ENCODE measurements at regions not wholly inside any gene's neighbourhood (a gene's known extent, or its start where the extent isn't known, plus 50 kb on each side); places are given as distances from the start of the nearest gene placed in this dataset.

DNA sequence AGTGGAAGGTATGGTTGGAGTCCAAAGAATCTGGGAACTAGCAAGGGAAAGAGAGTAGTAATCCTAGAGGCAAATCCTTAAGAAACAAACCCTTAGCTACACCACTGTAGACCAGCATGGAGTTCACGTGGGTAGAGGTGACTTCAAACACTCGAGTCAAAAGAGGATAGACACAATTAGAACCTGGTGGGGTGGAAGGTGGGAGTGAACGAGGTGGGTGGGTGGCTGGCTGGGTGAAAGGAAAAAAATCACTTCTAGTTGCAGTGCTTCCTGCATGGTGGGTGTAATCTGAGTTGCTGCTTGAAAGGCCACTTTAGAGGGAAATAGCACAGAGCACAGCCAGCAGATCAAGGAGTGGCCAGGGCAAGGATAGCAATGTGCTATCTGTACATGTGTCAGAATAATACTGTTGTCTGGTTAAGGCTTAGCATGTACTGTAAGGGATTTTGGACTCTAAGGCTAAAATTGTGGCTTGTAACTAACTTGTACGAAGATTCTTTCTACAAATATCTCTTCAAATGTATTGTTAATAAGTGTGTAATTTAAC, 356.2 kb downstream of the GRIA2 start:
- Mint-ChIP-seq H3K27me3 (no peaks in the 10 kb centered on the region), H3K4me3 (no peak overlapping the region), H3K36me3 (no peaks in the 10 kb centered on the region), H3K27ac (no peak overlapping the region), H3K4me1 (no peaks in the 10 kb centered on the region), H3K9me3 (peaks cover 0 to 18% (median 4%) of the 10 kb centered on the region in 7 donors)
- ATAC-seq (ENCODE audit: low read depth in 2 of 2) = no peak
- H3K4me1 ChIP-seq (ENCODE audit: control insufficient read depth, insufficient read depth, low read length, poor library complexity, severe bottlenecking) = no peaks in the 10 kb centered on the region
- no peak for DNase-seq
- H3K27me3 ChIP-seq (ENCODE audit: control insufficient read depth, insufficient read depth, low read length) = no peaks in the 10 kb centered on the region
- H3K4me3 ChIP-seq (ENCODE audit: low read depth, low read length) = no peak overlapping the region
- H3K36me3 ChIP-seq (ENCODE audit: control insufficient read depth, insufficient read depth, low read length) = no peaks in the 10 kb centered on the region
- no peak overlapping the region for H3K27ac ChIP-seq (ENCODE audit: insufficient read depth, low read length, poor library complexity, severe bottlenecking)
- H3K9me3 ChIP-seq (ENCODE audit: control insufficient read depth in 2 of 2, low read length in 2 of 2) = no peaks in the 10 kb centered on the region

DNA sequence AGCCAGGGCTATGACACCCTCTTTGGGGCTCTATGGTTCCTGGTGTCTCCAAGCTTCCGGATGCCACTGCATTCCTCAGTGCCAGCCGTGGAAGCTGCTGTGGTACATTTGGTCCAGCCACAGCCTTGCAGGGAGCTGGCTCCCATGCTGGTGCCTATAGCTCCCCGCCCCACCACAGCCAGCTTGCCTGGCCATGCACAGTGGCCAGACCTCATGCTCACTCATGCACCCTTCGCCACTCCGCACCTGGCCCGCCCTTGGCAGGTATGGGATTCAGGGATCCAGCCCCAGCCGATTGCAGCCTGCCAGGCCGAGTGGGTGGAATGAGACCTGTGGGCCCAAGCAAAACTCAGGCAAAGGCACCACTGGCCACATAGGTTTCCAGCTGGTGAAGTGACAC, 354.8 kb downstream of the GRIA2 start:
- DNase-seq (no peak), ATAC-seq (ENCODE audit: low read depth in 2 of 2) (no peak)
- no peak overlapping the region for H3K27ac ChIP-seq (ENCODE audit: insufficient read depth, low read length, poor library complexity, severe bottlenecking)
- Mint-ChIP-seq H3K27ac (no peak overlapping the region), H3K4me1 (no peaks in the 10 kb centered on the region), H3K27me3 (no peaks in the 10 kb centered on the region), H3K9me3 (peaks cover 1 to 11% (median 3%) of the 10 kb centered on the region in 7 donors), H3K4me3 (no peak overlapping the region), H3K36me3 (no peaks in the 10 kb centered on the region)
- H3K27me3 ChIP-seq (ENCODE audit: control insufficient read depth, insufficient read depth, low read length) = no peaks in the 10 kb centered on the region
- H3K4me3 ChIP-seq (ENCODE audit: low read depth, low read length) = no peak overlapping the region
- H3K9me3 ChIP-seq (ENCODE audit: control insufficient read depth in 2 of 2, low read length in 2 of 2) = no peaks in the 10 kb centered on the region
- no peaks in the 10 kb centered on the region for H3K4me1 ChIP-seq (ENCODE audit: control insufficient read depth, insufficient read depth, low read length, poor library complexity, severe bottlenecking)
- H3K36me3 ChIP-seq (ENCODE audit: control insufficient read depth, insufficient read depth, low read length) = no peaks in the 10 kb centered on the region

DNA sequence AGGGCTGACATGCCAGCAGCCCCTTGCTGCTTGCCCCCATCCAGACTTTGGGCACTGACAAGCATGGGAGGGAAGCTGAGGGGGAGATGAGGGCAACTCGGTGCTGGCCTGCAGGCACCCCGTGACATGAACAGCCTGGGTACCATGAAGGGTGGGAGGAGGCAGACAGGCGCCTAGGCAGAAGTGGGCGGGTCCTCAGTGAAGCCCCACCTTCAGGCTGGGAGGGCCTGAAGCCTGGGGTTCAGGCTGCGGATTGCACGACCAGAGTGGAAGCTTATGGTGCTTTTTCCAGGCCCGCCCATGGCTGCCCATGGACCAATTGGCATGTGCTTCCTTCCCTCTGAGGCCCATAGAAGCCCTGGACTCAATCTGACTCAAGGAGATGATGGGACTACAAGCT, 354.1 kb downstream of the GRIA2 start:
- no peak overlapping the region for H3K4me3 ChIP-seq (ENCODE audit: low read depth, low read length)
- no peaks in the 10 kb centered on the region for H3K9me3 ChIP-seq (ENCODE audit: control insufficient read depth in 2 of 2, low read length in 2 of 2)
- no peaks in the 10 kb centered on the region for H3K4me1 ChIP-seq (ENCODE audit: control insufficient read depth, insufficient read depth, low read length, poor library complexity, severe bottlenecking)
- H3K27ac ChIP-seq (ENCODE audit: insufficient read depth, low read length, poor library complexity, severe bottlenecking) = no peak overlapping the region
- no peaks in the 10 kb centered on the region for H3K27me3 ChIP-seq (ENCODE audit: control insufficient read depth, insufficient read depth, low read length)
- Mint-ChIP-seq H3K36me3 (no peaks in the 10 kb centered on the region), H3K27ac (no peak overlapping the region), H3K27me3 (no peaks in the 10 kb centered on the region), H3K4me1 (no peaks in the 10 kb centered on the region), H3K9me3 (peaks cover 1 to 6% (median 3%) of the 10 kb centered on the region in 7 donors), H3K4me3 (no peak overlapping the region)
- no peaks in the 10 kb centered on the region for H3K36me3 ChIP-seq (ENCODE audit: control insufficient read depth, insufficient read depth, low read length)
- ATAC-seq (ENCODE audit: low read depth in 2 of 2) (no peak), DNase-seq (no peak)

DNA sequence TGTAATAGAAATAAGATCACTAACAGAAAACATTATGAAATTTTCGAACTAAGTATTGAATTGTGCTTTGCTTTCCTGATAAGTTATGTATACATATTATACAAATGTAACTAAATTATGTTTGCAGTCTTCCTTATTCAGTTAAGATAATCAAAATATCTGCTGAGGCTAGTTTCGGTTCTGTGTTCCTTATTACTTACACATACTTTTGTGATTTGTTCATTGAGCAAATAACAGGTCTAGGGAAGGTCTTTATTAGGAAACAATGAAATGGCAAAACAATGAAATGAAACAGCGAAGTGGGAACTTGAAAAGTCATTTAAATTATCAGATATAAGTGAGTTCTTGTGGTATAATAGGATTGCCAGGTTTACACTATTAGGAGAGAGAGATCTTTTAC, 352.4 kb downstream of the GRIA2 start:
- no peak for DNase-seq
- Histone ChIP-seq H3K4me3 (ENCODE audit: low read depth, low read length) (no peak overlapping the region), H3K9me3 (ENCODE audit: control insufficient read depth in 2 of 2, low read length in 2 of 2) (no peaks in the 10 kb centered on the region), H3K36me3 (ENCODE audit: control insufficient read depth, insufficient read depth, low read length) (no peaks in the 10 kb centered on the region), H3K27me3 (ENCODE audit: control insufficient read depth, insufficient read depth, low read length) (no peaks in the 10 kb centered on the region), H3K4me1 (ENCODE audit: control insufficient read depth, insufficient read depth, low read length, poor library complexity, severe bottlenecking) (no peaks in the 10 kb centered on the region), H3K27ac (ENCODE audit: insufficient read depth, low read length, poor library complexity, severe bottlenecking) (no peak overlapping the region)
- no peaks in the 10 kb centered on the region for H3K36me3 Mint-ChIP-seq
- no peak overlapping the region for H3K4me3 Mint-ChIP-seq
- no peak overlapping the region for H3K27ac Mint-ChIP-seq
- peaks cover 1 to 6% (median 3%) of the 10 kb centered on the region in 7 donors for H3K9me3 Mint-ChIP-seq
- ATAC-seq (ENCODE audit: low read depth in 2 of 2) = no peak
- no peaks in the 10 kb centered on the region for H3K4me1 Mint-ChIP-seq
- H3K27me3 Mint-ChIP-seq = no peaks in the 10 kb centered on the region

DNA sequence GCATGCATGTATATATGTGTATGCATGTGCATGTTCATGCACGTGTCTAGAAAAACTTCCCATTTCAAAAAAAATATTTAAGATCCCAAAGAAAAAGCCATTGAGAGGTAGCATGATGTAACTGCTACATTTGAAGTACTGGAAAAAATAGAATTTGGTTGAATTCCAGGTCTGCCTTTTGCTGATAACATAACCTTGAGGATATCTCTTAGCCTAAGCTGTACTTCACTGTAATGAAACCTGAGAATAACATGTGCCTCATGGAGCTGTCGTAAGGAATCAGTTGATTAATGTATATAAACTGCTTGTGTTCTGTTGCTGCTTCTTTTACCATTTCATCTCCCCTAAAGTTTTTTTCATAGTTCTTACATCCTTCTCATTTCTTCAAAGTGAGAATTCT, 351.8 kb downstream of the GRIA2 start:
- Mint-ChIP-seq H3K4me3 (no peak overlapping the region), H3K27ac (no peak overlapping the region), H3K4me1 (no peaks in the 10 kb centered on the region), H3K36me3 (no peaks in the 10 kb centered on the region), H3K27me3 (no peaks in the 10 kb centered on the region), H3K9me3 (peaks cover 1 to 7% (median 3%) of the 10 kb centered on the region in 7 donors)
- ATAC-seq (ENCODE audit: low read depth in 2 of 2) (no peak), DNase-seq (no peak)
- Histone ChIP-seq H3K4me3 (ENCODE audit: low read depth, low read length) (no peak overlapping the region), H3K27me3 (ENCODE audit: control insufficient read depth, insufficient read depth, low read length) (no peaks in the 10 kb centered on the region), H3K4me1 (ENCODE audit: control insufficient read depth, insufficient read depth, low read length, poor library complexity, severe bottlenecking) (no peaks in the 10 kb centered on the region), H3K27ac (ENCODE audit: insufficient read depth, low read length, poor library complexity, severe bottlenecking) (no peak overlapping the region), H3K9me3 (ENCODE audit: control insufficient read depth in 2 of 2, low read length in 2 of 2) (no peaks in the 10 kb centered on the region), H3K36me3 (ENCODE audit: control insufficient read depth, insufficient read depth, low read length) (no peaks in the 10 kb centered on the region)

DNA sequence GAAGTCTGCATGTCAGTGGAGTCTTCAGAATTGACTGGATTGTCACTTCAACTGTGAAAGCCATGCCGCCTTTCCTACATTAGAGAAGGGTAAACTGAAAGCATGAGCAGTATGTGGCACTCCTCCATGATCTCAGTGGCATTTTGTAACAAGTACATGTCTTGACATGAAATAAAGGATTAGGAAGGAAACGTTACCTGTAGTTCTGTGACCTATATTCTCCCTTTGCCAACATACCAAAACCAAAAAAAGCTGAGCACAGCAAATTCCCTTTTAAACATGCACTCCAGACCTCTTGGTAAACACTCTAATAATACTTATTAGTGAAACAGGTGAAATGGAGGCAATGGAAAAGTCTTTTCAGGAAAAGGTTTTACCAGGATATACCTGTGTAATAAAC, 344.2 kb downstream of the GRIA2 start:
- no peaks in the 10 kb centered on the region for H3K36me3 Mint-ChIP-seq

DNA sequence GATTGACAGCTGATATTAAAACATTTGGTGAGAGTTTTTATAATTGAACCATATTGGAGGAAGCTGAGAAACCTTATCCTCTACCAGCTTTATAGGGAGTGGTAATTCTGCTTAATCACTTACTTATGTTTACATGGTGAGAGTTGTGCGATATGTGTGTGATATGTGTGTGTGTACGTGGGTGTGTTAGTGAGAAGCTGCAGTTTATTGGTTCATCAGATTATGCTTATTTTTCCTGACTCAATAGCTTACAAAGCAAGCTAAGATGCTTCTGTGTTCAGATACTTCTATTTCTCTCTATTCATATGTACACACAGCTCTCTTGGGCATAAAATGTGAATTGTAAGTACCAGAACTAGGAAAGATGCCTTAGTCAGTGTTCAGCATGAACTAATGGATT, 343.7 kb downstream of the GRIA2 start:
- ATAC-seq (ENCODE audit: low read depth in 2 of 2) (no peak), DNase-seq (no peak)
- H3K27ac ChIP-seq (ENCODE audit: insufficient read depth, low read length, poor library complexity, severe bottlenecking) = no peak overlapping the region
- no peaks in the 10 kb centered on the region for H3K9me3 ChIP-seq (ENCODE audit: control insufficient read depth in 2 of 2, low read length in 2 of 2)
- no peak overlapping the region for H3K4me3 Mint-ChIP-seq
- H3K4me1 ChIP-seq (ENCODE audit: control insufficient read depth, insufficient read depth, low read length, poor library complexity, severe bottlenecking) = no peaks in the 10 kb centered on the region
- no peak overlapping the region for H3K4me3 ChIP-seq (ENCODE audit: low read depth, low read length)
- H3K9me3 Mint-ChIP-seq = peaks cover 0 to 8% (median 3%) of the 10 kb centered on the region in 7 donors
- no peaks in the 10 kb centered on the region for H3K36me3 ChIP-seq (ENCODE audit: control insufficient read depth, insufficient read depth, low read length)
- no peak overlapping the region for H3K27ac Mint-ChIP-seq
- H3K27me3 Mint-ChIP-seq = no peaks in the 10 kb centered on the region
- no peaks in the 10 kb centered on the region for H3K36me3 Mint-ChIP-seq
- H3K27me3 ChIP-seq (ENCODE audit: control insufficient read depth, insufficient read depth, low read length) = no peaks in the 10 kb centered on the region
- no peaks in the 10 kb centered on the region for H3K4me1 Mint-ChIP-seq

More for the DNA sequence above, 344.2 kb downstream of the GRIA2 start:
- H3K4me1 ChIP-seq (ENCODE audit: control insufficient read depth, insufficient read depth, low read length, poor library complexity, severe bottlenecking) = no peaks in the 10 kb centered on the region
- no peak overlapping the region for H3K4me3 Mint-ChIP-seq
- H3K27ac Mint-ChIP-seq = no peak overlapping the region
- H3K36me3 ChIP-seq (ENCODE audit: control insufficient read depth, insufficient read depth, low read length) = no peaks in the 10 kb centered on the region
- no peak overlapping the region for H3K27ac ChIP-seq (ENCODE audit: insufficient read depth, low read length, poor library complexity, severe bottlenecking)
- no peaks in the 10 kb centered on the region for H3K9me3 ChIP-seq (ENCODE audit: control insufficient read depth in 2 of 2, low read length in 2 of 2)
- DNase-seq = no peak
- ATAC-seq (ENCODE audit: low read depth in 2 of 2) = no peak
- H3K27me3 Mint-ChIP-seq = no peaks in the 10 kb centered on the region
- peaks cover 0 to 7% (median 3%) of the 10 kb centered on the region in 7 donors for H3K9me3 Mint-ChIP-seq
- H3K4me3 ChIP-seq (ENCODE audit: low read depth, low read length) = no peak overlapping the region
- no peaks in the 10 kb centered on the region for H3K4me1 Mint-ChIP-seq
- no peaks in the 10 kb centered on the region for H3K27me3 ChIP-seq (ENCODE audit: control insufficient read depth, insufficient read depth, low read length)

DNA sequence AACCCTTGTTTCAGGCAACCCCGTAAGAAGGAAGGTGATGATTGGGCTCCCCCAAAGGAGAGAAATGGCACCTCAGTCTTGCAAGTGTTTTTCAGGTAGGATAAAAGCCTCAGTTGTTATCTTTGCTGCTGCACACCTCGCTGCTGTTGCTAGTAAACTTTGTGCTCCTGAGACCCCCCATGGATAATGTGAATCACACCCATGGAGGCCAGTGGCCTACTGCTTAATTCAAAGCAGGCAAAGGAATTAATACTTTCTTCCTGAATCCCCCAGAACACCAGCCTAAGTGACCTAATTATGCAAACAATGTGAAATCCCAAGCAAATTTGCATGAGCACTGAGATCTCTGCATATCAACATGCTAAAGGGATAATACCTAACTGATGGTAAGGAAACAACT, 337.5 kb downstream of the GRIA2 start:
- no peak for DNase-seq
- Mint-ChIP-seq H3K36me3 (no peaks in the 10 kb centered on the region), H3K9me3 (peaks cover 1 to 14% (median 8%) of the 10 kb centered on the region in 7 donors), H3K27ac (no peak overlapping the region), H3K27me3 (no peaks in the 10 kb centered on the region), H3K4me3 (no peak overlapping the region), H3K4me1 (no peaks in the 10 kb centered on the region)
- Histone ChIP-seq H3K4me1 (ENCODE audit: control insufficient read depth, insufficient read depth, low read length, poor library complexity, severe bottlenecking) (no peaks in the 10 kb centered on the region), H3K27ac (ENCODE audit: insufficient read depth, low read length, poor library complexity, severe bottlenecking) (no peak overlapping the region), H3K9me3 (ENCODE audit: control insufficient read depth in 2 of 2, low read length in 2 of 2) (peaks cover 3 to 6% of the 10 kb centered on the region in 2 experiments), H3K4me3 (ENCODE audit: low read depth, low read length) (no peak overlapping the region), H3K27me3 (ENCODE audit: control insufficient read depth, insufficient read depth, low read length) (no peaks in the 10 kb centered on the region), H3K36me3 (ENCODE audit: control insufficient read depth, insufficient read depth, low read length) (no peaks in the 10 kb centered on the region)
- ATAC-seq (ENCODE audit: low read depth in 2 of 2) = no peak

Data from CD4-positive, CD25-positive, alpha-beta regulatory T cell (primary cell).